G401 (cell line): ENCODE measurements at regions not wholly inside any gene's neighbourhood (a gene's known extent, or its start where the extent isn't known, plus 50 kb on each side); places are given as distances from the start of the nearest gene placed in this dataset.
A peak's percentile ranks its signal among the peaks of the same experiment; 100 is the strongest.

ENCODE experiments used
- DNase-seq: peaks from one replicate; pipeline ENCODE4 v3.0.0-alpha.2; 2015; ENCODE audit warnings: low spot score
- in situ Hi-C: cut with HindIII; loops from 2 replicates; pipeline ENCODE4 v1.10.0; 2016; ENCODE audit warnings: low sequenced_read_pairs, mixed read lengths

DNA sequence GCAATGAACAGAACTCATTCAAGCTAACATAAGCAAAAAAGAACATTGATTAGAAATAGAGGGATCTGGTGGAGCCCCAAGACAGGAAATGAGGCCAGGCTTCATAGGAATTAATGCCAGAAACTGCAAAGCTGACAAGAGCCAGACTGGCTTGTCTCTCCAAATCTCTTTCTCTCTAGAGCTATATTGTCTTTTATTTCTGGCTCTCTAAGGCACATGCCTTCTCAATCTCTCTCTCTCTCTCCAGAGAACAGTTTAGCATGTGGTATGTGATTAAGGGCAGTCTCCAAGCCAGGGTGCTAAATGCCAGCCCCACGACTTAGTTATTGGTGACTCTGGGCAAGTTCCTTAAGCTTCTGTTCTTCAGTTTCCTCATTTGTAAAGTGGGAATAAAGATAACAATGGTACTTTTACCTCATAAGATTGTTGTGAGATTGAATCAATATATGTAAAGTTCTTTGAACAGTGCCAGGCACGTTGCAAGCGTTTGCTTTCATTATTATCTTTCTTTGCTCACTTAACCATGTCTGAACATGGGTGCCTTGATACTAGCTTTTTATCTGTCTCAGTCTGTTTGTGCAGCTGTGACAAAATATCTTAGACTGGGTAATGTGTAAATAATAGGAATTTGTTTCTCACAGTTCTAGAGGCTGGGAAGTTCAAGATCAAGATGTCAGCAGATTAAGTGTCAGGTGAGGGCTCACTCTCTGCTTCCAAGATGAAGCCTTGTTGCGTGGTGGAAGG, 123.2 kb downstream of the BDH1 start:
- in situ Hi-C loops: no loop called here
- DNase-seq: peak; percentile 68

DNA sequence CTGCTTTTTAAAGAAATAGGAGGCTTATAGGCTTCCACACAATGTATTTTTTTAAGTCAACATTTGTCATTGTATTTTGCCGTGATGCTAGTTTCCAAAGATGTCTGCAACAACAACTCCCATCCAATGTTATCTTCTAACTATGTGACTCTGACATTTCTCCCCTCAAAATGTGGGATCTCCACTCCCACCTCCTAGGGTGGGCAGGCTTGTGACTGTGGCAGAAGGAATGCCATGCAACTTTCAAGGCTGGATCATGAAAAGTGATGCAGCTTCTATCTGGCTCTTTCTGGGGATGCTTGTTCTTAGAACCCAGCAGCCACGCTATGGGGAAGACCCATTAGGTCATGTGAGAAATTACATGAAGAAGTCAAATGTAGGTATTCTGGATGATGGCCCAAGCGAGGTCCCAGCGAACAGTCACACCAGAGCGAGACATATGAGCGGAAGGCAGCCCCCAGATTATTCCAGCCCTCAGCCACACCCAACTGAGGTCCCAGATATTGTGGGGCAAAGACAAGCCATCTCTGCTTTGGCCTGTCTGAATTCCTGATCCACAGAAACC, 124.3 kb downstream of the BDH1 start:
- in situ Hi-C loops: no loop called here
- DNase-seq: no peak

DNA sequence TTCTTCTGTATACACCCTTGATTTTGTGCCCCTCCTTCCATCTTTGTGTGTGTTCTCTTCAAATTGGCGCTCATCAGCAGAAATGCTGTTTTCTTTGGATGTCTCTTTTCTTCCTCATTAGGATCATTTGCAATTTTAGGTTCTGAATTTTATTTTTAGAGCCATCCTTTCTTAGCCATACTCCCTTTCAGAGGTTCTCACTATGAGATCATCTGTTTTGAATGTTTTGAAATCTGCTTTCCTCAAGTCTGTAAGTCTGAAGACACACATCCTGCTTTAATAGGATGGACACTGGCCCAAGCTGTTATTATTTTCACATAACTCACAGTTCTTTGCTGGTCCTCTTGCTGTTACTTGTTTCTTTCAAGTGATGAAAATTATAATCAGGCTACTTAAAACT, 124.8 kb downstream of the BDH1 start:
- in situ Hi-C loops: no loop called here
- DNase-seq: no peak

DNA sequence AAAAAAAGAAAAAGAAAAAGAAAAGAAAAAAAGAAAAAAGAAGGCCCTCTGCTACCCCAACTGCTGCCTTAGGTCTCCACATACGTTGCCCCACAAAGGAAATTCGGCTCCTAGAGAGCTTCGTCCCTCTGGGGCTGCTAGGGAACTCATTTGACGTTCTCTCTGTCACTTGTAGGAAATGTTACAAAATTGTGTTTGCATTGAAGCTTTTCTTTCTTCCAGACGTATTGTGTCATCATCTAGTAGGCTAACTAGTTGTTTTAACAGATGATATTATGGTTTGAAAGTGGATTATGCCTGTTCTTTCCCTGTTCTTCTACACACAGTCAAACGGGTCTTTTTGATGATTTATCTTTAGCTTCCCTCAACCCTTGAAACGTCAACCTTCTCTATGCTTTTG, 125.3 kb downstream of the BDH1 start:
- no peak for DNase-seq
- in situ Hi-C loops: no loop called here

DNA sequence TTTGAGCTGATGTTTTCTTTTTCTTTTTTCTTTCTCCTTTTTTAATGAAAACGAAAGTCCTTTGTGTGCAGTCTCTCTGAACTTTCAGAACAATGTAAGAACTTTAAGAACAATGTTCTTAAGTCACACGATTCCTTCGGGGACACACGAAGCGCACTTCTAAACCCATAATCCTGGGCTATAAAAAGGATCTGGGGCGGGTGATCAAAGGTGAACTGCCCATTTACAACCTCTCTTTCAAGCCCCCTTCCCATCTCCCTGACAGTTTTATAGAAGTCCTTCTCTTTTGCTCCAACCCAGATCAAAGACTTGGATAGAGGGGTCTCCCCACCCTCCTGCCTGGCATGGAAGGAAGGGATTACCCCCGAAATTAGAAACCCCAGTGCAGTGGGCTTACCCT, 126.8 kb downstream of the BDH1 start:
- in situ Hi-C loops: no loop called here
- no peak for DNase-seq

DNA sequence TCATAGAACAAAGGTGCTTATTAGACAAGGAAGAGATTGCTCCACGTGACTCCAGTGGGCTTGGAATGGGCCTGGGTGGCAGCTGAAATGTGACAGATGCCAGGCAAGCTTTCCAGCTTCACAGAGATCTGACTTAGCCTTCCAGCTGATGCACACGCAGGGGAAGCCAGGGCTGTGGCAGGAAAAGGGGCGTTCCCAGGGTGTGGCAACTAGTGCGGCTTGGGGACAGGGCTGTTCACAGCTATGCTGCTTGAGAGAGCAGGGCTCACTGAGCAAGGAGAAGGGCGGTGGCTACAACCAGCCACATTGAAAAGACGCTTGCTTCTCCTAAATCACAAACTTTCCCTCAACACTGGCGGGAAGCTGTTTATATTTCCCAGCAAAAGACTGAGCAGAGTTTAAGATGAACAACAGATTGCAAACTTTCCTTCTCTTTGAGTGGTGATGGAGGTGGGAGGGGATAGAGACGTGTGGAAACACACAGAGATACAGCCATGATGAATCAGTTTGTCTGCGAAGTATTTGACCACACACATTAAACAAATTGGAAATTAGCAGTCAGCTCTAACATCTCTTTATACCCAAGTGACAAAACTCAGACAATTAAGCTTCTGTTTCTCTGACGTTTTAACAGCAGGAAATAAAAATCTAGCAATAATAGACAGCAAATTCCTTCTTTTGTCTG, 127.5 kb downstream of the BDH1 start:
- DNase-seq: peak; percentile 40
- in situ Hi-C loops: no loop called here

DNA sequence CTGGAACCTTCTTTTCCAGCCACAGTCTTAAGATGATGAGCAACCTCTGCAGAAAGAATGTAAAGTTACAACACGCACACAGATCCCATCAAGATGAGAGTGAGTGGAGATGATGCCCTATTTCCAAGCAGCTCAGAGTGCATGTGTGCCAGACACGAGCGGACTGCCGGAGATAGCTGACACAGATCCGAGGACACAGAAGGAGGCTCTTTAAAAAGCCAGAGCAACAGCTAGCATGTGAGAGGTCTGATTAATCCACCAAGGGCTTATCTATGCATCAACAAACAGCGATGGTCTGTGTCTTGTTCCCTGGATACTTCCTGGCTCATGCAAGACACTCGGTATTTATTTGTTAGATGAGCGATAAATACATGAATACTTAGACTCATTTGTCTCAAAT, 128.6 kb upstream of the DLG1 start:
- DNase-seq: peak; percentile 89
- in situ Hi-C loops: no loop called here

DNA sequence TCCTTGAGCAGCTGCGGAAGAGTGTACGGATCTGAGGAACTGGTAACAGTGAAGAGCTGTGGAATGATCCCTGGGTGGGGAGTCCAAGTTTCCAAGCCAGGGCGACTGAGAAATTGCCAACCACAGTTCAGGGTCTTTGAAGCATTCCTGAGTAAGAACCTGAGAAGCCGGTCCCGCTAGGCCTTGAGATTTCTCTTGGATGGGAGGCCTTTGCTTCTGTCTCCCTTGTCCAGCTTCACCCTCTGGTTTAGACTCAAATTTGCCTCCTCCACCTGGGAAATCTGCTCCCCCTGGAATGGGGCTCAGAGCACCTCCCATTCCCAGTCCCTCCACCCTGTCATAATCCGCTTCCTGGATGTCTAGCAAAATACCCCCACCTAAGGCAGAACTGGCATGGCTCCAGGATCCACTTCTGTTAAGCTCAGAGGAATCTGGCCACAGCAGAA, 127.7 kb upstream of the DLG1 start:
- peak; percentile 37 for DNase-seq
- in situ Hi-C loops: no loop called here

DNA sequence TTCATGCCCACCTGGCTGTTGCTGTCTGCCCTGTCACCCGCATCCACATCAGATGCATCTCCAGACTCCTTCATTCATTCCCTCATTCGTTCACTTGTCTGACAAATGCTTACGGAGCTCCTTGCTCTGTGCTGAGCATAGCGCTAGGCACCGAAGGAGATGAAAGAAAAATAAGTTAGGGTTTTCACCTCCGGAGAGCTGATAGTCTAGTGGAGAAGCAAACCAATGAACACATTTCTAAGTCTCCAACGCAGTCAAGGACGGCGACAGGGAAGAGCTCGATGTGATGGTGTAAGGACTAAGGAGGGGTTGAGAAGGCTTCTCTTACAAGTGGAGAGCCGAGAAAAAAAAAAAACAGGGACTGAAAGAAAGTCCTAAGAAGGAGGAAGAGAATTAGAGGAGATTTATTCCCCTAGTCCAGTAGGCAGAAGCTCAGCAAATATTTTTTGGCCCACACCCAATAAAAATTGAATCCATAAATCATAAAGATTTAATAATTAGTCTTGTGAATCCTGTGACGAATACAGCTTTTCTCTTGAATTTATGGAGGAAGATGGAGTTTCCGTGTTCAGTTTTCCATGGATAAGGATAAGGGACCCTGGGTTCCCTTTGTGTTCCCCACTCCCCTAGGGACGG, 127.2 kb upstream of the DLG1 start:
- in situ Hi-C loops: no loop called here
- DNase-seq: no peak

DNA sequence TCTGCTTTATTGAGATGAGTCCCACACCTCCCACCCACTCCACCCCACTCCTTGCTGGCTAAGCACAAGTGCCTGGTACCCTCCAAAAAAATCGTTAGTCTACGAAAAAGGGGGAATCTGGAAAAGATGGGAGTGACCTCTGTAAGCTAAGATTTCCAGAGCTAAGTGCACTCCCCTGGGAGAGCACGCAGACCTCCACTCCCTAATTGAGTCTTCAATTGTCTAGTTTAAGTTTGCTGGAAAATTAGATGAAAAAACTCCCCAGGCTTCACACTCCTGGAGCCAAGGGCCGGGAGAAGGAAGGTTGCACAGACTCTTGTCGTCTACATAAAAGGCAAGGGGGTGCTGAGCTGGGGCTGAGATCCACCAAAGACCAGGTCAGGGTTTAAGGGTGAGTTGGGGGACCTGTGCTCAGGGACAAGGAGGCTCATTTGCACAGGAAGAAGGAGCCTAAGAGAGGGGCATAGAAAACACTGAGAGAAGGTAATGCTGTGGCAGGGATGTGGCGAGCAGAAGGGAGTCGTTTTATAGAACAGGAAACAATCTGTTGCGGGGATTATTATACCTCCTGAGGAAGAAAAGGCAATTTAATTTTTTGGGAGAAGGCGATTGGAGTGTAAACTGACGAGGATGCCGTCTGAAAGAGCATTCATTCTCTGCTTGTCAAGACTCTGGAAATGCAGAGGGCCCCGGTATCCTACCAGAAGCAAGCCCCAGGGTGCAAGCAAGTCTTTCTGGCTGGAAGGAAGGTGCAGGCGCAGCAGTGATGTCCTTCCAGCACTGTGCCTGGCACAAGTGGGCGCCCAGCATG, 126.5 kb upstream of the DLG1 start:
- DNase-seq: peak; percentile 69
- in situ Hi-C loops: no loop called here

DNA sequence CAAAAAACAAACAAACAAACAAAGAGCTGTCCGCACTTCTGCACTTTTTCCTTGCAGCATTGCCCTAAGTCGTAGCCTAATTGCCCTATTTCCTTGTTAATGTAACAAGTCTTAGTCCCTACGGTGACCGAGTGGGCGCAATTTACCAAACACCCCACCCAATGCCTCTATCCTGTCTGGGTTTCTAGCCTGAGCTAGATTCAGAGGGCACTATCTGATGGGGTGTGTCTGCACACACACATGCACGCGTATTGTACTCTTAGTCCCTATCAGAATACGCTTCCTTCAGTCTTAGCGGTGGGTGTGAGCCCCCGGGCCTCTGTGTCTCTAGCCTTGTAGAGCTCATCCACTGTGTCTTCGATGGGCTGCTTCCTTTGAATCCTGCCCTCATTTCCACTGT, 125.9 kb upstream of the DLG1 start:
- DNase-seq: no peak
- in situ Hi-C loops: no loop called here

DNA sequence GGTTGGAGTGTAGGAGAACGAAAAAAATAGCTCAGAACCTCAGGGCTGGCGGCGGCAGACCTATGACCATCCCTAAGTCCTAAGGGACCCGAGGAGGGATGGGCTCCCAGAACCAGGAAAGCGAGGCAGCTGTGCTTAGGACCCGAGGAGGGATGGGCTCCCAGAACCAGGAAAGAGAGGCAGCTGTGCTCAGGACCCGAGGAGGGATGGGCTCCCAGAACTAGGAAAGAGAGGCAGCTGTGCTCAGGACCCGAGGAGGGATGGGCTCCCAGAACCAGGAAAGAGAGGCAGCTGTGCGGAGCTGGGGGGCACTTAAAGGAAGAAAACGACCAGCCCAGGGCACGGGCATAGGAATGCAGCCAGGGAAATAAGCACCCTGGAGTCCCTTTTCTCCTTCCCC, 125.0 kb upstream of the DLG1 start:
- no peak for DNase-seq
- in situ Hi-C loops: no loop called here

DNA sequence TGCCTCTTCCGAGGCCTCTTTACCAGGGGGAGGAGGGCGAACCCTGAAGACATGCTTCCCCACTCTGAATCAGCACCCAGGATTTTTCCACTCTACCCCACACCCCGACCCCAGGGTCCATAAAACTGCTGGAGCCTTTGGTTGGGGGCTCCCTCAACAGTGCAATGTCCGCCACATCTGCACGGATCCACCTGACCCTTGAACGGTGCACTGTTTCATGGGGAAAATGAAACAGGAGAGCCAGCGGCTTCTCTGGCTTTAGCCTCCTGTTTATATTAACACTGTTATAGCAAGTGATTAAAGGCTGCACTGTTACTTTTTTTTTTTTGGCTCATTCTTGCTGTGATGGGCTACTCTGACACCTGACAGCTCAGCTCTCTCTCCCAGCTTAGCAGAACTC, 124.1 kb upstream of the DLG1 start:
- no peak for DNase-seq
- in situ Hi-C loops: no loop called here

DNA sequence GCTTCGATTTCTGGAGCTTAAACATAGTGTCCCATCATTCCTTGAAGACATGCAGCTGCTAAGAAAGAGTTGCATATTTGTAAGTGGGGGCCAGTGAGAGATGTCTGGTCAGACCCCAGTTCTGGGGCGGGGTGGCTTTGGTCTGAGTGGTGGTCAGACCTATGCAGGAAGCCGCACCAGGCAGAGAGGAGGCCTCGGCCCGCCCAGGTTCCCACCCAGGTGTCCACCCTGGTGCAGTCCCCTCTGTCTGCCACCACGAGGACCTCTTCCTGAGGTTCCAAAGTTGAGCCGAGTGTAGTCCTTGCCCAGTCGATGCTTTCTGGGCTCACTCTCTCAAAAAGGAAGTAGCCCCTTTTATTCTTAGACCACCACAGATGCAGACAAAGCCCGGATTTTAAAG, 122.6 kb upstream of the DLG1 start:
- in situ Hi-C loops: no loop called here
- DNase-seq: no peak

DNA sequence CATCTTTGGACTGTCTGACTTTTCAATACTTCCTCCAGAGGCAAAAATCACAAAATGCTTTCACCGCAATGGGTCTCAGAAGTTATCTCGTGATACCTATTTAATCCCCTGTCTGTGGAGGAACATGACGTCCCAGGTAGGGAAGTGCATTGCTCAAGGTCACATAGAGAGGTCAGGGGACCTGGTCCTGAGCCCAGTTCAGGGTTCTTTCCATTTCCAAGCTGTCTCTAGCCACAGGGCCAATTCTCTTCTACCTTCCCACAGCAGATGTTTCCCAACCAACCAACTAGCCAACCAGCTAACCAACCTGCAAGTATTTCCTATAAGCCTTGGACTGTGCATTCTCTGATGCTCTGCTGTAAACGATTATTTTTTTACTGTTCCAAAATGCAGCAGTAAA, 122.2 kb upstream of the DLG1 start:
- no peak for DNase-seq
- in situ Hi-C loops: no loop called here

DNA sequence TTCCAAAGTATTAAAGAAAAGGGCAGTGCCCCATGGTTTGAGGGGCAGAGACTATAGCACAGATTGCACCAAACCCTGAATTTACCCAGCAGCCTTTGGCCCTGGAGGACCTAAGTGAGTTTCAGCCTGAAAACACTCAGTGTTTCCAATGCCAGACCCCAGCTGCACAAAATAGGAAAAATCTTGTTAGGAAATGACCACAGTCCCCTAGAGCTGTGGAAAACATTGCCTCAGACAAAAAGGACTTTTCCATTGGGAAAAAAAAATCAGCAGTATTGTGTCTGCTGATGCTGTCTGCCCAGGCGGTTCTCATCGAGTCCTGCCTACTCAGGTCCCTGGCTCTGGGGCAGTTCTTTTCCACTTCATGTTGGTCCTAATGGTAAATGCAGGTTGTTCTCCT, 121.7 kb upstream of the DLG1 start:
- DNase-seq: no peak
- in situ Hi-C loops: no loop called here

DNA sequence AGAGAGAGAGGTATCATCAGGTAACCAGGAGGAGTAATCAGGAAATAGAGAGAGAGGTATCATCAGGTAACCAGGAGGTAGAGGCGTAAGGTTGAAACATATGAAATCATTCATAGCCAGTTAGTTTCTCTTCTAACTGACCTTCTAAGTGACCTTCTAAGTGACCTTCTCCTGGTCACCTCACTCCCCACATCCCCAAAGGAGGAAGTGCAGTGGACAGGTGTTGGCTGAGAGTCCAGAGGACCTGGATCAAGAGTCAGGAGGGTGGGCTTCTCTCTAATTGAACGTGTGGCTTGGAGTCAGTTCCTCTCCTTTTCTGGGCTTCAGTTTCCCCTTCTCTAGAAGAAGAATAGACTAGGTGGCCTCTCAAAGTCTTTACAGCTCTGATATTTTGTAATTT, 121.3 kb upstream of the DLG1 start:
- no peak for DNase-seq
- in situ Hi-C loops: no loop called here

DNA sequence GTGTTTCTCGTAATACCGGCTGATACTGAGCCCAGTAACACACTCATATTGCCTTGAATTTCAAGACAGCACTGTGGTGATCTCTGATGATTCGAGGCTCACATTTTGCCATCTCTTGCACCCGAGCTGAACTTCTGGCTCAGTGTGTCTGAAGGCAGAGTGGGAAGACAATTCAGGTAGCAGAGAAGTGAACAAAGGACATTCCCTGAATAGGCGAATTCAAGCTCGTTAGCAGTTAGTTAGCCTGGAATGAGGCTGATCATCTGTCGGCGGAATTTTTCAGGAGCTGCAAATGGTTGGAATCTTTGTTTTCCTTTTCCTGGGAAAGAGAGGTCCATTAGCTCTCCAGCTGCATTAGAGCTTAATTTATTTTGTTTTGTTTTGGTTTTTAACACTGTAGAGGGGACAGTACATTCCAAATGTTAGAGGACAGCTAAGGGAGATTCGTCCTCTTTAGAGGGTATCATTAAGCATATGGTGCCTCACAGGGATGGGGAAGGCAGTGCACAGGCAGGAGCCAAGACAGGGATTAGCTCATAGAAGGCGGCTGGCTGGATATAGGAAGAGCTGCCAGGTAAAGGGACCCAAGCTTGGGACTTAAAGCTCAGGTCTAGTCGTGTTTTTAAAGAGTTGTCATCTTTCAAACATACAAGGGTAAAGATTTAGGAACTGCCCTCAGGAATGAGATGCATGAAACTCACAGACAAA, 119.7 kb upstream of the DLG1 start:
- in situ Hi-C loops: no loop called here
- DNase-seq: peak; percentile 76

DNA sequence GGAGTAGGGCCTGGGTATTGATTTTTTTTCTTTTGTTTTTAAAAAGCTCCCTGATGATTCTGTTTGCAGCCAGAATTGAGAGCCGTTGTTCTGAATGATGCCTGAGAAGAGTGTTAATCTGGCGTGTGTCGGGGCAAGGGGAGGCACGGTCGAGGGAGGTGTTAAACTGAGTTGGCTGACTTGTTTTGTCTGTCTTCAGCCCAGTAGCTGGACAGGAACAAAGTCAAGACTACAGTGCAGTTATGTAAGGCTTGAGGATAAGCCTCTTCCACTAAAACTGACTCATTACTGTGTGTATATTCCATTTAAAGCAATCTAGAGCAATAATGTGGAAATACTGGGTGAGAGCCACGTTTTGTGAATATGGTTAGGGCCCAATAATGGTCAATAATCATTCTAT, 119.0 kb upstream of the DLG1 start:
- no peak for DNase-seq
- in situ Hi-C loops: no loop called here
